GM12878 (cell line): ENCODE measurements at regions not wholly inside any gene's neighbourhood (a gene's known extent, or its start where the extent isn't known, plus 50 kb on each side); places are given as distances from the start of the nearest gene placed in this dataset.

Experiments
- ATF7 ChIP-seq: fragments of 450-650 bp; IDR thresholded peaks from 2 replicates; pipeline ENCODE4 v1.6.1; 2016; ENCODE audit warnings: low read depth, mild to moderate bottlenecking
- CHD4 ChIP-seq: fragments of 200-600 bp; sonication (generic); IDR thresholded peaks from 2 replicates; pipeline ENCODE4 v1.6.1; 2016; ENCODE audit warnings: mild to moderate bottlenecking
- POLR2A ChIP-seq: IDR thresholded peaks from 2 replicates; pipeline ENCODE4 v1.6.1; 2011; ENCODE audit warnings: low read depth, mild to moderate bottlenecking, low read length
- TF ChIP-seq, protein P1 (sequence below): IDR thresholded peaks from 2 replicates; pipeline ENCODE4 v1.6.1; 2012; ENCODE audit warnings: low read length, inconsistent platforms
- TF ChIP-seq, protein P2 (sequence below), 3 experiments: IDR thresholded peaks in 2 of 3; conservative IDR thresholded peaks in 1 of 3; 2 replicates each; pipeline ENCODE4 v1.5.1; 2011; ENCODE audit warnings: low read depth in 3 of 3, low read length in 3 of 3, mild to moderate bottlenecking in 3 of 3, control low read depth in 2 of 3, moderate library complexity in 2 of 3, inconsistent platforms in 1 of 3, mixed read lengths in 1 of 3; ENCODE audit not compliant: control insufficient read depth in 2 of 3, insufficient read depth in 1 of 3; ENCODE audit errors: extremely low read depth in 1 of 3

- TF ChIP-seq, protein P1, sequence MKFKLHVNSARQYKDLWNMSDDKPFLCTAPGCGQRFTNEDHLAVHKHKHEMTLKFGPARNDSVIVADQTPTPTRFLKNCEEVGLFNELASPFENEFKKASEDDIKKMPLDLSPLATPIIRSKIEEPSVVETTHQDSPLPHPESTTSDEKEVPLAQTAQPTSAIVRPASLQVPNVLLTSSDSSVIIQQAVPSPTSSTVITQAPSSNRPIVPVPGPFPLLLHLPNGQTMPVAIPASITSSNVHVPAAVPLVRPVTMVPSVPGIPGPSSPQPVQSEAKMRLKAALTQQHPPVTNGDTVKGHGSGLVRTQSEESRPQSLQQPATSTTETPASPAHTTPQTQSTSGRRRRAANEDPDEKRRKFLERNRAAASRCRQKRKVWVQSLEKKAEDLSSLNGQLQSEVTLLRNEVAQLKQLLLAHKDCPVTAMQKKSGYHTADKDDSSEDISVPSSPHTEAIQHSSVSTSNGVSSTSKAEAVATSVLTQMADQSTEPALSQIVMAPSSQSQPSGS = no peak
- TF ChIP-seq, protein P2, sequence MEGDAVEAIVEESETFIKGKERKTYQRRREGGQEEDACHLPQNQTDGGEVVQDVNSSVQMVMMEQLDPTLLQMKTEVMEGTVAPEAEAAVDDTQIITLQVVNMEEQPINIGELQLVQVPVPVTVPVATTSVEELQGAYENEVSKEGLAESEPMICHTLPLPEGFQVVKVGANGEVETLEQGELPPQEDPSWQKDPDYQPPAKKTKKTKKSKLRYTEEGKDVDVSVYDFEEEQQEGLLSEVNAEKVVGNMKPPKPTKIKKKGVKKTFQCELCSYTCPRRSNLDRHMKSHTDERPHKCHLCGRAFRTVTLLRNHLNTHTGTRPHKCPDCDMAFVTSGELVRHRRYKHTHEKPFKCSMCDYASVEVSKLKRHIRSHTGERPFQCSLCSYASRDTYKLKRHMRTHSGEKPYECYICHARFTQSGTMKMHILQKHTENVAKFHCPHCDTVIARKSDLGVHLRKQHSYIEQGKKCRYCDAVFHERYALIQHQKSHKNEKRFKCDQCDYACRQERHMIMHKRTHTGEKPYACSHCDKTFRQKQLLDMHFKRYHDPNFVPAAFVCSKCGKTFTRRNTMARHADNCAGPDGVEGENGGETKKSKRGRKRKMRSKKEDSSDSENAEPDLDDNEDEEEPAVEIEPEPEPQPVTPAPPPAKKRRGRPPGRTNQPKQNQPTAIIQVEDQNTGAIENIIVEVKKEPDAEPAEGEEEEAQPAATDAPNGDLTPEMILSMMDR (IDR thresholded peaks at IDR 0.05 in 2 of 3, conservative IDR thresholded peaks at IDR 0.05 in 1 of 3; ENCODE audit: control insufficient read depth in 2 of 3, extremely low read depth in 1 of 3, insufficient read depth in 1 of 3, low read depth in 3 of 3, low read length in 3 of 3) = no peak
- TF ChIP-seq POLR2A (no peak), CHD4 (no peak), ATF7 (no peak)
Observed at GRCh38 chr5:173703466-173703865, 87.0 kb upstream of the BOD1 start.
